ENCODE measurements at regions not wholly inside any gene's neighbourhood (a gene's known extent, or its start where the extent isn't known, plus 50 kb on each side); places are given as distances from the start of the nearest gene placed in this dataset.

DNA sequence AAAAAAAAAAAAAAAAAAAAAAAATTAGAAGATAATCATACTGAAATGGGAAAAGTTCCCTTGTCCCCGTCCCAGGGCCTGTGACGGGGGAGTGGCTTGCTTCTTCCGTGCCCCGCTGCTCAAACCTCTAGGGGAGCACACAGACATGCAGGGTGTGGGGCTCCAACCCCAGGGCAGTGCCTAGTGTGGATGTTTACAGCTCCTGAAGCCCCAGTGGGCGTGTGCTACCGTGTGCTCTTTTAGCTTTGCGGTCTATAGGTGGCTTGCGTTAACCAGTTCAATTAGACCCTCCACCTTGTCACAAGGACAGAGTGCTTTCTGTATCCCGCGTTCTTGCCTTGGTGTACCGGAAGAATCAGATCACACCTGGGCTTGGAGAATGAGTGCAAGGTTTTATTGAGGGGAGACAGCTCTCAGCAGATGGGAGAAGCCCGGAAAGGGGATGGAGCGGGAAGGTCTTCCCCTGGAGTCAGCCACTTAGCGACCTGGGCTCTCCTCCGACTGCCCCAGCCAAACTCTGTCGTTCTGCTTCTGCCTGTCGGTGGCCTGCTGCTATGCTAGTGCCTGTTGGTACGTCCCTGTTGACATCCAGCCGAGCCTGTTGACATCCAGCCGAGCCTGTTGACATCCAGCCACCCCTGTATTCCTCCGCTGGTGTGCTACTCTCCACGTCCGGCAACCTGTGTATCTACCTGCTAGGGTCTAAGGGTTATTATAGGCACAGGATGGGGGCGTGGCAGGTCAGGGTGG, 569.8 kb downstream of the VGLL3 start (continued):
- TF ChIP-seq, protein P1, sequence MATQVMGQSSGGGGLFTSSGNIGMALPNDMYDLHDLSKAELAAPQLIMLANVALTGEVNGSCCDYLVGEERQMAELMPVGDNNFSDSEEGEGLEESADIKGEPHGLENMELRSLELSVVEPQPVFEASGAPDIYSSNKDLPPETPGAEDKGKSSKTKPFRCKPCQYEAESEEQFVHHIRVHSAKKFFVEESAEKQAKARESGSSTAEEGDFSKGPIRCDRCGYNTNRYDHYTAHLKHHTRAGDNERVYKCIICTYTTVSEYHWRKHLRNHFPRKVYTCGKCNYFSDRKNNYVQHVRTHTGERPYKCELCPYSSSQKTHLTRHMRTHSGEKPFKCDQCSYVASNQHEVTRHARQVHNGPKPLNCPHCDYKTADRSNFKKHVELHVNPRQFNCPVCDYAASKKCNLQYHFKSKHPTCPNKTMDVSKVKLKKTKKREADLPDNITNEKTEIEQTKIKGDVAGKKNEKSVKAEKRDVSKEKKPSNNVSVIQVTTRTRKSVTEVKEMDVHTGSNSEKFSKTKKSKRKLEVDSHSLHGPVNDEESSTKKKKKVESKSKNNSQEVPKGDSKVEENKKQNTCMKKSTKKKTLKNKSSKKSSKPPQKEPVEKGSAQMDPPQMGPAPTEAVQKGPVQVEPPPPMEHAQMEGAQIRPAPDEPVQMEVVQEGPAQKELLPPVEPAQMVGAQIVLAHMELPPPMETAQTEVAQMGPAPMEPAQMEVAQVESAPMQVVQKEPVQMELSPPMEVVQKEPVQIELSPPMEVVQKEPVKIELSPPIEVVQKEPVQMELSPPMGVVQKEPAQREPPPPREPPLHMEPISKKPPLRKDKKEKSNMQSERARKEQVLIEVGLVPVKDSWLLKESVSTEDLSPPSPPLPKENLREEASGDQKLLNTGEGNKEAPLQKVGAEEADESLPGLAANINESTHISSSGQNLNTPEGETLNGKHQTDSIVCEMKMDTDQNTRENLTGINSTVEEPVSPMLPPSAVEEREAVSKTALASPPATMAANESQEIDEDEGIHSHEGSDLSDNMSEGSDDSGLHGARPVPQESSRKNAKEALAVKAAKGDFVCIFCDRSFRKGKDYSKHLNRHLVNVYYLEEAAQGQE (IDR thresholded peaks at IDR 0.05) = no peak

DNA sequence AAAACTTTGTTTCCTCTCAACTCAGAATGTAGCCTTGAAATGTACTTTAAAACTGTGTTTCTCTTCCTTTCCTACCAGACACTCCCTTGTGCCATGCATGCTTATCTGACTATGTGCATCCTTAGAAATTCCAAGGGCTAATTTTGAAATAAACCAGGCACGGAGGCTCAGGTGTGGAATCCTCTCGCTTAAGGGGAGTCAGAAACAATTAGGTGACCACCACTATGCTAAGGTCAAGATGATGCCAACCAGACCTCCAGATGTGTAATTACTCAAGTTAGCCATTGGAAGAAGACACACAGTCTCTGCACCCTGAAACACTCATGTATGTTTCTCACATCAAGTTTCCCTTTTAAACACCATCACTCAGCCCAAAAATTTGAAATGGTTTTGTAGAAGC, 572.1 kb downstream of the VGLL3 start:
- Histone ChIP-seq H3K4me3 (no peak overlapping the region), H3K4me2 (no peak overlapping the region), H3K4me1 (no peaks in the 10 kb centered on the region), H3K27ac (no peak overlapping the region), H3K9me3 (no peaks in the 10 kb centered on the region)
- FAIRE-seq (no peak), DNase-seq (ENCODE audit: low read depth in 1 of 2, low spot score in 1 of 2) (no peak), ATAC-seq (no peak)
- POLR2A ChIA-PET = no interaction called here
- 5% methylated on average over 2 of the region's 2 CpGs for WGBS (ENCODE audit: missing lambda C conversion rate)
- CTCF ChIA-PET = no interaction called here
- TF ChIP-seq EHMT2 (IDR thresholded peaks at IDR 0.05; ENCODE audit: low read depth) (no peak), PHF8 (IDR thresholded peaks at IDR 0.05; ENCODE audit: borderline replicate concordance, low read depth) (no peak), RCOR1 (IDR thresholded peaks at IDR 0.05; ENCODE audit: low read depth, low read length) (no peak), RFX5 (IDR thresholded peaks at IDR 0.05) (no peak), NFE2L2 (conservative IDR thresholded peaks at IDR 0.05; ENCODE audit: low read length) (no peak), MAFK (IDR thresholded peaks at IDR 0.05; ENCODE audit: partially characterized antibody) (no peak), SREBF2 (IDR thresholded peaks at IDR 0.05) (no peak), ESRRA (IDR thresholded peaks at IDR 0.05; ENCODE audit: borderline replicate concordance, low read length) (no peak), KDM5A (IDR thresholded peaks at IDR 0.05) (no peak), POLR2A (IDR thresholded peaks at IDR 0.05; ENCODE audit: low read length) (no peak), ZFP36 (IDR thresholded peaks at IDR 0.05; ENCODE audit: borderline replicate concordance, partially characterized antibody) (no peak), RARB (CRISPR knock-in tag; IDR thresholded peaks at IDR 0.05) (no peak), GATA3 (IDR thresholded peaks at IDR 0.05; ENCODE audit: borderline replicate concordance) (no peak), KDM1A (IDR thresholded peaks at IDR 0.05; ENCODE audit: low read depth) (no peak), HDAC2 (IDR thresholded peaks at IDR 0.05) (no peak), FOXS1 (CRISPR knock-in tag; IDR thresholded peaks at IDR 0.05) (no peak), TP53 (CRISPR knock-in tag; IDR thresholded peaks at IDR 0.05) (no peak)
- TF ChIP-seq, protein P2, sequence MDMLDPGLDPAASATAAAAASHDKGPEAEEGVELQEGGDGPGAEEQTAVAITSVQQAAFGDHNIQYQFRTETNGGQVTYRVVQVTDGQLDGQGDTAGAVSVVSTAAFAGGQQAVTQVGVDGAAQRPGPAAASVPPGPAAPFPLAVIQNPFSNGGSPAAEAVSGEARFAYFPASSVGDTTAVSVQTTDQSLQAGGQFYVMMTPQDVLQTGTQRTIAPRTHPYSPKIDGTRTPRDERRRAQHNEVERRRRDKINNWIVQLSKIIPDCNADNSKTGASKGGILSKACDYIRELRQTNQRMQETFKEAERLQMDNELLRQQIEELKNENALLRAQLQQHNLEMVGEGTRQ (IDR thresholded peaks at IDR 0.05) = no peak
- TF ChIP-seq, protein P3, sequence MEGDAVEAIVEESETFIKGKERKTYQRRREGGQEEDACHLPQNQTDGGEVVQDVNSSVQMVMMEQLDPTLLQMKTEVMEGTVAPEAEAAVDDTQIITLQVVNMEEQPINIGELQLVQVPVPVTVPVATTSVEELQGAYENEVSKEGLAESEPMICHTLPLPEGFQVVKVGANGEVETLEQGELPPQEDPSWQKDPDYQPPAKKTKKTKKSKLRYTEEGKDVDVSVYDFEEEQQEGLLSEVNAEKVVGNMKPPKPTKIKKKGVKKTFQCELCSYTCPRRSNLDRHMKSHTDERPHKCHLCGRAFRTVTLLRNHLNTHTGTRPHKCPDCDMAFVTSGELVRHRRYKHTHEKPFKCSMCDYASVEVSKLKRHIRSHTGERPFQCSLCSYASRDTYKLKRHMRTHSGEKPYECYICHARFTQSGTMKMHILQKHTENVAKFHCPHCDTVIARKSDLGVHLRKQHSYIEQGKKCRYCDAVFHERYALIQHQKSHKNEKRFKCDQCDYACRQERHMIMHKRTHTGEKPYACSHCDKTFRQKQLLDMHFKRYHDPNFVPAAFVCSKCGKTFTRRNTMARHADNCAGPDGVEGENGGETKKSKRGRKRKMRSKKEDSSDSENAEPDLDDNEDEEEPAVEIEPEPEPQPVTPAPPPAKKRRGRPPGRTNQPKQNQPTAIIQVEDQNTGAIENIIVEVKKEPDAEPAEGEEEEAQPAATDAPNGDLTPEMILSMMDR (IDR thresholded peaks at IDR 0.05) = no peak
- TF ChIP-seq, protein P4, sequence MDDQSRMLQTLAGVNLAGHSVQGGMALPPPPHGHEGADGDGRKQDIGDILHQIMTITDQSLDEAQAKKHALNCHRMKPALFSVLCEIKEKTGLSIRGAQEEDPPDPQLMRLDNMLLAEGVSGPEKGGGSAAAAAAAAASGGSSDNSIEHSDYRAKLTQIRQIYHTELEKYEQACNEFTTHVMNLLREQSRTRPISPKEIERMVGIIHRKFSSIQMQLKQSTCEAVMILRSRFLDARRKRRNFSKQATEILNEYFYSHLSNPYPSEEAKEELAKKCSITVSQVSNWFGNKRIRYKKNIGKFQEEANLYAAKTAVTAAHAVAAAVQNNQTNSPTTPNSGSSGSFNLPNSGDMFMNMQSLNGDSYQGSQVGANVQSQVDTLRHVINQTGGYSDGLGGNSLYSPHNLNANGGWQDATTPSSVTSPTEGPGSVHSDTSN (IDR thresholded peaks at IDR 0.05) = no peak

Measured in A549 (cell line).